ENCODE measurements at regions not wholly inside any gene's neighbourhood (a gene's known extent, or its start where the extent isn't known, plus 50 kb on each side); places are given as distances from the start of the nearest gene placed in this dataset.

- Histone ChIP-seq H3K27me3 (replicated peaks; ENCODE audit: control insufficient read depth, insufficient read depth, low read length) (no peaks in the 10 kb centered on the region), H3K9me3 (ENCODE audit: control insufficient read depth, low read length) (no peaks in the 10 kb centered on the region), H3K4me1 (ENCODE audit: control insufficient read depth, insufficient read depth, low read length) (peaks cover 11% of the 10 kb centered on the region), H3K4me3 (ENCODE audit: low read length) (no peak overlapping the region), H3K36me3 (ENCODE audit: control insufficient read depth, insufficient read depth, low read length, severe bottlenecking) (no peaks in the 10 kb centered on the region), H3K9ac (ENCODE audit: low read length) (no peak overlapping the region)
- no peak for DNase-seq (ENCODE audit: low read depth)
These were observed 231.7 kb downstream of the C4orf33 start for GRCh38 chr4:129327637-129328036.

DNA sequence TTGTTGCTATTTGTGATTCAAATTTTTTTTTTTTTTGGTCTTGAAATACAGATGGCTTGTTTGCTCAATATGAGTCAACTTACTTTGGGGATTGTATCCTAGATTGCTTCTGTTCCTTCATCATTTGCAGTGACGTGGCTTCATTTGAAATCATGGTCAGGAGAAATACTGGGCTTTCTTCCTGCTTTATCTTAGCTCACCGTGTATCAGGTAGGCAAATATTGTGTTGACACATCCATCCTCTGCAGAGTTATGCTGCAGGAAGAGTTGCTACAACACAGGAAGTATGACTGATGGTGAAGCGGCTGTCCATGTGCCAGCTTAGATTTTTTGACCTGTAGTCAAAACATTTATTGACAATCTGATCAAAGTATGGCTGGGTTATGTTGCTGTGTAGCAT lies 232.2 kb downstream of the C4orf33 start:
- no peak for DNase-seq (ENCODE audit: low read depth)
- Histone ChIP-seq H3K27me3 (replicated peaks; ENCODE audit: control insufficient read depth, insufficient read depth, low read length) (no peaks in the 10 kb centered on the region), H3K9me3 (ENCODE audit: control insufficient read depth, low read length) (no peaks in the 10 kb centered on the region), H3K36me3 (ENCODE audit: control insufficient read depth, insufficient read depth, low read length, severe bottlenecking) (no peaks in the 10 kb centered on the region), H3K9ac (ENCODE audit: low read length) (no peak overlapping the region), H3K4me1 (ENCODE audit: control insufficient read depth, insufficient read depth, low read length) (peaks cover 11% of the 10 kb centered on the region), H3K4me3 (ENCODE audit: low read length) (no peak overlapping the region)

- H3K27me3 ChIP-seq (replicated peaks; ENCODE audit: control insufficient read depth, insufficient read depth, low read length), result no peaks in the 10 kb centered on the region
- H3K4me1 ChIP-seq (ENCODE audit: control insufficient read depth, insufficient read depth, low read length), result no peaks in the 10 kb centered on the region
- peak; percentile 40 for DNase-seq (ENCODE audit: low read depth)
- H3K4me3 ChIP-seq (ENCODE audit: low read length), result no peak overlapping the region
- H3K36me3 ChIP-seq (ENCODE audit: control insufficient read depth, insufficient read depth, low read length, severe bottlenecking), result no peaks in the 10 kb centered on the region
- H3K9ac ChIP-seq (ENCODE audit: low read length), result no peak overlapping the region
- H3K9me3 ChIP-seq (ENCODE audit: control insufficient read depth, low read length), result no peaks in the 10 kb centered on the region
These were observed 238.2 kb downstream of the C4orf33 start for GRCh38 chr4:129334136-129334535.

GRCh38 chr4:129335276-129335675 lies 239.3 kb downstream of the C4orf33 start:
- Histone ChIP-seq H3K27me3 (replicated peaks; ENCODE audit: control insufficient read depth, insufficient read depth, low read length) (no peaks in the 10 kb centered on the region), H3K36me3 (ENCODE audit: control insufficient read depth, insufficient read depth, low read length, severe bottlenecking) (no peaks in the 10 kb centered on the region), H3K4me3 (ENCODE audit: low read length) (no peak overlapping the region), H3K9ac (ENCODE audit: low read length) (no peak overlapping the region), H3K4me1 (ENCODE audit: control insufficient read depth, insufficient read depth, low read length) (no peaks in the 10 kb centered on the region), H3K9me3 (ENCODE audit: control insufficient read depth, low read length) (no peaks in the 10 kb centered on the region)
- no peak for DNase-seq (ENCODE audit: low read depth)

GRCh38 chr4:129335818-129336217 lies 239.9 kb downstream of the C4orf33 start:
- H3K27me3 ChIP-seq (replicated peaks; ENCODE audit: control insufficient read depth, insufficient read depth, low read length), result no peaks in the 10 kb centered on the region
- no peaks in the 10 kb centered on the region for H3K9me3 ChIP-seq (ENCODE audit: control insufficient read depth, low read length)
- no peaks in the 10 kb centered on the region for H3K4me1 ChIP-seq (ENCODE audit: control insufficient read depth, insufficient read depth, low read length)
- H3K4me3 ChIP-seq (ENCODE audit: low read length), result no peak overlapping the region
- no peak for DNase-seq (ENCODE audit: low read depth)
- no peak overlapping the region for H3K9ac ChIP-seq (ENCODE audit: low read length)
- H3K36me3 ChIP-seq (ENCODE audit: control insufficient read depth, insufficient read depth, low read length, severe bottlenecking), result no peaks in the 10 kb centered on the region

GRCh38 chr4:129336457-129337227 lies 240.7 kb downstream of the C4orf33 start:
- H3K36me3 ChIP-seq (ENCODE audit: control insufficient read depth, insufficient read depth, low read length, severe bottlenecking), result no peaks in the 10 kb centered on the region
- no peaks in the 10 kb centered on the region for H3K27me3 ChIP-seq (replicated peaks; ENCODE audit: control insufficient read depth, insufficient read depth, low read length)
- H3K4me1 ChIP-seq (ENCODE audit: control insufficient read depth, insufficient read depth, low read length), result no peaks in the 10 kb centered on the region
- H3K9ac ChIP-seq (ENCODE audit: low read length), result no peak overlapping the region
- DNase-seq (ENCODE audit: low read depth), result peak; percentile 46
- H3K9me3 ChIP-seq (ENCODE audit: control insufficient read depth, low read length), result no peaks in the 10 kb centered on the region
- H3K4me3 ChIP-seq (ENCODE audit: low read length), result no peak overlapping the region

GRCh38 chr4:129337228-129337620 lies 241.3 kb downstream of the C4orf33 start:
- Histone ChIP-seq H3K4me3 (ENCODE audit: low read length) (no peak overlapping the region), H3K9ac (ENCODE audit: low read length) (no peak overlapping the region), H3K27me3 (replicated peaks; ENCODE audit: control insufficient read depth, insufficient read depth, low read length) (no peaks in the 10 kb centered on the region), H3K9me3 (ENCODE audit: control insufficient read depth, low read length) (no peaks in the 10 kb centered on the region), H3K36me3 (ENCODE audit: control insufficient read depth, insufficient read depth, low read length, severe bottlenecking) (no peaks in the 10 kb centered on the region), H3K4me1 (ENCODE audit: control insufficient read depth, insufficient read depth, low read length) (peaks cover 2% of the 10 kb centered on the region)
- DNase-seq (ENCODE audit: low read depth), result no peak

GRCh38 chr4:129342819-129343408 lies 247.0 kb downstream of the C4orf33 start:
- peaks cover 30% of the 10 kb centered on the region for H3K4me1 ChIP-seq (ENCODE audit: control insufficient read depth, insufficient read depth, low read length)
- DNase-seq (ENCODE audit: low read depth), result peak; percentile 97
- H3K27me3 ChIP-seq (replicated peaks; ENCODE audit: control insufficient read depth, insufficient read depth, low read length), result no peaks in the 10 kb centered on the region
- no peaks in the 10 kb centered on the region for H3K9me3 ChIP-seq (ENCODE audit: control insufficient read depth, low read length)
- H3K36me3 ChIP-seq (ENCODE audit: control insufficient read depth, insufficient read depth, low read length, severe bottlenecking), result no peaks in the 10 kb centered on the region
- peak overlapping the region; percentile 65 for H3K9ac ChIP-seq (ENCODE audit: low read length)
- peak overlapping the region; percentile 76 for H3K4me3 ChIP-seq (ENCODE audit: low read length)

GRCh38 chr4:129344058-129344457 lies 248.1 kb downstream of the C4orf33 start:
- Histone ChIP-seq H3K27me3 (replicated peaks; ENCODE audit: control insufficient read depth, insufficient read depth, low read length) (no peaks in the 10 kb centered on the region), H3K36me3 (ENCODE audit: control insufficient read depth, insufficient read depth, low read length, severe bottlenecking) (no peaks in the 10 kb centered on the region), H3K4me3 (ENCODE audit: low read length) (peak overlapping the region; percentile 40), H3K9ac (ENCODE audit: low read length) (no peak overlapping the region), H3K9me3 (ENCODE audit: control insufficient read depth, low read length) (no peaks in the 10 kb centered on the region), H3K4me1 (ENCODE audit: control insufficient read depth, insufficient read depth, low read length) (peaks cover 30% of the 10 kb centered on the region)
- DNase-seq (ENCODE audit: low read depth), result peak; percentile 59

GRCh38 chr4:129345609-129346008 lies 249.7 kb downstream of the C4orf33 start:
- DNase-seq (ENCODE audit: low read depth), result no peak
- Histone ChIP-seq H3K9ac (ENCODE audit: low read length) (no peak overlapping the region), H3K27me3 (replicated peaks; ENCODE audit: control insufficient read depth, insufficient read depth, low read length) (no peaks in the 10 kb centered on the region), H3K36me3 (ENCODE audit: control insufficient read depth, insufficient read depth, low read length, severe bottlenecking) (no peaks in the 10 kb centered on the region), H3K4me3 (ENCODE audit: low read length) (no peak overlapping the region), H3K4me1 (ENCODE audit: control insufficient read depth, insufficient read depth, low read length) (peaks cover 30% of the 10 kb centered on the region), H3K9me3 (ENCODE audit: control insufficient read depth, low read length) (no peaks in the 10 kb centered on the region)

DNA sequence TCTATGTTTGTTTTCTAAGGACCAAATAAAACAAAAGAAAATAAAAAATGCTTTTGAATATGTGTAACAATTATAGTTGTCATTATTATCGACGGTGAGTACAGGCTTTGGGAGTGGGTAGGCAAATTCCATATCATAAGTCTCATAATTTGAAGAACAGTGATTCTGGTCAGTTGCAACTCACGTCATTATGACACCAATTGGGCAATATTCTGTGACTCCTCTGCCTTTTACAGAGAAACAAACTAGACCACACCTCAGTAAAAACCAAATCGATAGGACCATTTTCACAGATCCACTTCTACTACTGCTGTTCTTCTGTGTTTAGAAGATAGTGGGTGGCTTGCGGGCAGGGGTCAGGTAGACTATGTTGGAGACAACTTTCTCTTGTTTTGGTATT lies 250.1 kb downstream of the C4orf33 start:
- Histone ChIP-seq H3K4me3 (ENCODE audit: low read length) (no peak overlapping the region), H3K9me3 (ENCODE audit: control insufficient read depth, low read length) (no peaks in the 10 kb centered on the region), H3K9ac (ENCODE audit: low read length) (no peak overlapping the region), H3K36me3 (ENCODE audit: control insufficient read depth, insufficient read depth, low read length, severe bottlenecking) (no peaks in the 10 kb centered on the region), H3K27me3 (replicated peaks; ENCODE audit: control insufficient read depth, insufficient read depth, low read length) (no peaks in the 10 kb centered on the region), H3K4me1 (ENCODE audit: control insufficient read depth, insufficient read depth, low read length) (peaks cover 30% of the 10 kb centered on the region)
- DNase-seq (ENCODE audit: low read depth), result no peak

All from adipocyte (in vitro differentiated cells).